AG04450 (cell line): ENCODE measurements at regions not wholly inside any gene's neighbourhood (a gene's known extent, or its start where the extent isn't known, plus 50 kb on each side); places are given as distances from the start of the nearest gene placed in this dataset.

Source experiments
- CTCF ChIA-PET: fragments of 300-600, 350-600 bp; formaldehyde crosslinking; extraction: SDS; loops from one replicate; lab custom pipeline; 2022; ENCODE audit warnings: antibody characterized with exemption, inconsistent platforms; lab: Charles Lee
- POLR2A ChIA-PET: fragments of 350-600 bp; formaldehyde crosslinking; extraction: SDS; loops from one replicate; lab custom pipeline; 2021; ENCODE audit warnings: antibody characterized with exemption, inconsistent platforms; lab: Yijun Ruan, JAX
- DNase-seq: peaks from one replicate; pipeline ENCODE4 v3.0.0-alpha.2; 2011; ENCODE audit warnings: low read depth, low spot score
- H3K27ac ChIP-seq: one replicate; pipeline ENCODE4 v1.5.1; 2012; ENCODE audit warnings: low read depth, low read length, control low read depth
- H3K27me3 ChIP-seq: one replicate; pipeline ENCODE4 v1.6.0; 2012; ENCODE audit warnings: low read length; ENCODE audit not compliant: control insufficient read depth, insufficient read depth
- H3K4me3 ChIP-seq: 2 replicates; pipeline ENCODE4 v1.5.1; 2011; ENCODE audit warnings: mild to moderate bottlenecking, low read depth, low read length, control low read depth
- H3K9me3 ChIP-seq: 2 replicates; pipeline ENCODE4 v1.5.1; 2012; ENCODE audit warnings: low read length; ENCODE audit not compliant: control insufficient read depth, insufficient read depth
- CTCF ChIP-seq: IDR thresholded peaks from 2 replicates; pipeline ENCODE4 v1.5.1; 2011; ENCODE audit warnings: low read depth, low read length, control low read depth, inconsistent platforms

- CTCF ChIA-PET: interaction anchor here (1.3 to 1.4 kb wide), 2 partner anchors 938 to 1594 kb away, joined by 4 to 5 read pairs; no protein-coding TSS in a partner anchor
- POLR2A ChIA-PET: interaction anchor here (0.7 to 0.8 kb wide), 2 partner anchors 934 to 964 kb away, joined by 3 read pairs; no protein-coding TSS in a partner anchor
- H3K9me3 ChIP-seq: peaks cover under 1% of the 10 kb centered on the region
- no peak overlapping the region for H3K4me3 ChIP-seq
- no peaks in the 10 kb centered on the region for H3K27me3 ChIP-seq
- DNase-seq: peak; percentile 73
- no peak overlapping the region for H3K27ac ChIP-seq
- TF ChIP-seq CTCF: no peak
Measured at GRCh38 chr4:187608001-187608421, 387.6 kb upstream of the ZFP42 start.

- ChIA-PET POLR2A (no interaction called here), CTCF (no interaction called here)
- TF ChIP-seq CTCF: no peak
- Histone ChIP-seq H3K9me3 (peaks cover 7% of the 10 kb centered on the region), H3K27ac (no peak overlapping the region), H3K4me3 (no peak overlapping the region), H3K27me3 (no peaks in the 10 kb centered on the region)
- DNase-seq: no peak
Measured at GRCh38 chr4:187612301-187612700, 383.3 kb upstream of the ZFP42 start.

DNA sequence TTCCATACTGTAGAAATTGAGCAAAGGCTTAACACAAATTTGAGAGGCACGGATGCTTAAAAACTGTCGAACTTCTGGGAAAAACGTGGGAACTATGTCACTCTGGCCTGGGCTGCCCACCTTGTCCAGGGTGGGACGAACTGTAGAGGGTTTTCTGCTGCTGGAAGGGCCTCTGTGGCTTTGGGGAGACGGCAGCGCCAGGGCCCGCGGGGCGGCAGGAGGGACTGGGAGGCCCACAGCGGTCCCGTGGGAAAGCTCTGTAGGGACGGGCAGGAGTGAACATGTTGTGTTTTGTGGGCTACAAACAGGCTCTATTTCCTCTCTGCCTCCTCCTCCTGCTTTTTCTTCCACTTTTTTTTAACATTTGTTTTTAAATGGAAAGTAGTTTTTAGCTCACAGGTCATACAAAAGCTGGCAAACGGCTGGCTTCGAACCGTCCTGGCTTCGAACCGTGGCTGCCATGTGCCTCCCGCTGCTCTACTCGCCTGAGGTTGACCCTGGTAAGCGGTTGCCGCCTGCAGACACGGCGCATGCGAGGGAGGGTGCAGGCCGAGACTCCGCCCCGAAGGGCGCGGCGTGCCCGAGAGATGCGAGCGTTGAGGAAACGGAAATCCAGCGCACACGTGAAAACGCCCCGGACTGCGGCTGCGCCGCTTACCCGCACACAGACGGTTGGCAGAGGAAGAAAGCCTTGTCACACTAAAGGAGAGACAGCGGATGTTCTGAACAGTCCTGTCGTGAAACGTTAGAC, 382.3 kb upstream of the ZFP42 start:
- POLR2A ChIA-PET: no interaction called here
- no peak for TF ChIP-seq CTCF
- Histone ChIP-seq H3K9me3 (peaks cover 7% of the 10 kb centered on the region), H3K4me3 (no peak overlapping the region), H3K27me3 (no peaks in the 10 kb centered on the region), H3K27ac (no peak overlapping the region)
- DNase-seq: no peak
- CTCF ChIA-PET: no interaction called here

- no peak overlapping the region for H3K4me3 ChIP-seq
- H3K9me3 ChIP-seq: peaks cover 7% of the 10 kb centered on the region
- H3K27ac ChIP-seq: no peak overlapping the region
- TF ChIP-seq CTCF: no peak
- no peaks in the 10 kb centered on the region for H3K27me3 ChIP-seq
- CTCF ChIA-PET: no interaction called here
- POLR2A ChIA-PET: no interaction called here
- no peak for DNase-seq
Measured at GRCh38 chr4:187615972-187616371, 379.6 kb upstream of the ZFP42 start.

- POLR2A ChIA-PET: no interaction called here
- DNase-seq: no peak
Measured at GRCh38 chr4:187617113-187617512, 378.5 kb upstream of the ZFP42 start.

More at GRCh38 chr4:187617113-187617512, 378.5 kb upstream of the ZFP42 start:
- no peak overlapping the region for H3K27ac ChIP-seq
- peaks cover 7% of the 10 kb centered on the region for H3K9me3 ChIP-seq
- no peak for TF ChIP-seq CTCF
- no peaks in the 10 kb centered on the region for H3K27me3 ChIP-seq
- H3K4me3 ChIP-seq: no peak overlapping the region
- CTCF ChIA-PET: interaction anchor here (0.8 kb wide), 1 partner anchor 1585 kb away, joined by 3 read pairs; no protein-coding TSS in a partner anchor
